TTC549 (cell line): ENCODE measurements at regions not wholly inside any gene's neighbourhood (a gene's known extent, or its start where the extent isn't known, plus 50 kb on each side); places are given as distances from the start of the nearest gene placed in this dataset.

Experiments used
- FAIRE-seq: peaks from 2 replicates; lab custom pipeline; 2012; peaks lifted over from hg19 to GRCh38; lab: Jason Lieb, UNC

DNA sequence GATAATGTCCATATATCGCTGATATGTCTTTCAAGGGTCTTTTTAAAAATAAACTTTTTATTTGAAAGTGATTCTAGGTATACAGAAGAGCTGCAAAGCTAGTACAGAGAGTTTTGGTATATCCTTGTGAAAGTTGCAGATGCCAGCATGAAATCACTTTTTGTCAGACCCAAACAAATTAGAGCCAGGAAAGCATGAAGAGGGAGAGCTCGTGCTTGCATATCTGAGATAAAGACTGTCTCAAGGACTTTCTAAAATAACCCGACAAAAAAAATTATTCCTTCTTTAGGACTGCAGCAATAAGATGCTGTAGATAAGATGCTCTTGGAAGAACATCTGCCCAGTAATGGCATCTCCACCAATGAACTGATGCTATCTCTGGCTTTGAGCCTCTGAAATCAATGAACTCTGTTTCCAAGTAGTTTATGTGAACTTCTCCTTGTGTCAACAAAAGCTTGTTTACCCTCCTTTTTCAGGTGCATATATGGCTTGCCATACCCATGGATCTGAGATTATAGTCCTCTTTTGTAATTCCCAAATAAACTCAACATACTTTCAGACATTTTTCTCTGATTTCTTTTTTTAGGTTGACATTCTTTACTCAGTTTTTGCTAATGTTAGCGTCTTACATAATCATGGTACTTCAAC lies 774.6 kb upstream of the FAM98A start:
- FAIRE-seq, result no peak

DNA sequence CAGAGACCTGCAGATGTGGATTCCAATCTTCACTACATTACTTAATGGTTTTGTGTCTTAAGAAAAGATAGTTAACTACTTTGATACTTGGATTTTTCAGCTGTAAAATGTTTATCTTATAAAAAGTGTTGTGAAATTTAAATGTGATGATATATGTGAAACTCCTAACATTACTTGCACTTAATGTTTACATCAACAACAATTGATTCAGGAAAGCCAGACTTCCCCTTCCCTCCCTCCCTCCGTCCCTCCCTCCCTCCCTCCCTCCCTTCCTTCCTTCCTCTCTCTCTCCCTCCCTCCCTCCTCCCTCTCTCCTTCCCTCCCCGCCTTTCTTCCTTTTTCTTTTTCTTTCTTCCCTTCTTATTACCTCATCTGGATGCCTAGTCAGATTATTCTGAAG lies 773.9 kb upstream of the FAM98A start:
- no peak for FAIRE-seq

DNA sequence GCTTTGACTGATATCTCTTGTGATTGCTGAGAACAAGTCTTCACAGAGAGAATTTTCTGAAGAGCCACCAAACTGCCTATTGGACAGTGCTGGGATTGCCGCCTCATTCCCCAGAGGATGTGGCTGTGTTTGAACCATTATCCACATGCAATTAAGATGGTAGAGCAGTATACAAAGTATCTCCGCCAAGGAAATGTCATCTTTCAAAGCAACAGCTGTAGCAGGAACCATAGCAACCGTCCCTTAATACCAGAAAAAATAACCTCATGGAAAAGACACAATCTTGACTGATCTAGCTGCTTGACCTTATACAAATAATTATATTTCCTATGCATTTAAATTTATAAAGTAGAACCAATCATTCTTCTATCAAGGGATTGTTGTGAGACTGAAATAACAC lies 772.6 kb upstream of the FAM98A start:
- FAIRE-seq, result no peak

DNA sequence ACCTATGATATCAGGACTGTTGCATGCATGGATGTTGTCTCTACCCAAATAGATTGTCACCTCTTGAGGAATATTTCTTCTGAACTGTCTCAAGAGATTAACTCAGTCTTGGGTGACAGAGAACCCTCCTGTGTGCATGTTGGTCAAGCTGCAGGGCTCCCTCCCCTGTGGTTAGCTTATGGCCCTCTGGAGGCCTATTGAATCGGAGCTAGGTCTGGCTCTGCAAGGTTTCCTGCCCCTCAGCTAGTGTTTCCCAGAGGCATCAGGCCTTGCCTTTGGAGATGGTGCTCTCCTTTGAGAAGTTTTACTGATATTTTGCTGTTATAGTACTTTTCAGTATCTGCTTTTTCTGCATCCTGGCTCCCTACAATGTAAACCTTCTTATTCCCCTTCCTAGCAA lies 769.2 kb upstream of the FAM98A start:
- FAIRE-seq, result no peak

DNA sequence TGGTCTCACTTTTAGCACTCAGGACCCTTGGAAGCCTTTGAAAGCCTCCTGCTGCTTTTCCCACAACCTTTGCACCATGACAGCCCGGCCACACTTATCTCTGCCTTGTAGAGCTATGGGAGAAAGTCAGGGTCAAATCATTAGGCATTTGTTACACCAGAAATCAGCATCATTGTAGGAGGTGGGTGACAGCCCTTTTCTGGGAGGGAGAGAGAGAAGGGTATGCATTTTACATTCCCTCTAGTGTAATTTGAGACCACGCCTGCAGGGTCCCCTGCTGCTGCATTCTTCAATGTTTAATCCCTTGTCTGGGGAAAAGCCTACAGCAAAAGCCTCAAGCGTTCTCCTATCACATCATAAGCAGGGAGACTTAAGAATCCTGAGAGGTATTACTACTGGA lies 766.8 kb upstream of the FAM98A start:
- no peak for FAIRE-seq

DNA sequence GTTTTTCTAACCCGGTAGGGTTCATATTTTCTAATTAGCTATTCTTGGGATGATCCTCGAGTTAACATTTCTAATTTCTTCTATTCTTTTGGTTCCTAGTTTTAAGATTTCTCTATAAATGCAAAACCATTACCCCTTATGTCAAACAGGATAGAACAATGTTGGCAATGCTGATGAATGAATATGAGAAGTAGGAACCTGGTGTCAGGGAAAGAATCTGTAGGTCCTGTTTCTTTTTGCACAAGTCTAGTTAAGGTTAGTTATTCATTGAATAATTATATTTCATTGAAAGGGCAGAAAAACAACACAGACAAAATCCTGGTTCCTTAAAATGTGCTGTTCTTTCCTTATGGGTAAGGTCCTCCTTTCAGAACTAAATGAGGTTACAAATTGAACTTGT lies 766.4 kb upstream of the FAM98A start:
- no peak for FAIRE-seq

DNA sequence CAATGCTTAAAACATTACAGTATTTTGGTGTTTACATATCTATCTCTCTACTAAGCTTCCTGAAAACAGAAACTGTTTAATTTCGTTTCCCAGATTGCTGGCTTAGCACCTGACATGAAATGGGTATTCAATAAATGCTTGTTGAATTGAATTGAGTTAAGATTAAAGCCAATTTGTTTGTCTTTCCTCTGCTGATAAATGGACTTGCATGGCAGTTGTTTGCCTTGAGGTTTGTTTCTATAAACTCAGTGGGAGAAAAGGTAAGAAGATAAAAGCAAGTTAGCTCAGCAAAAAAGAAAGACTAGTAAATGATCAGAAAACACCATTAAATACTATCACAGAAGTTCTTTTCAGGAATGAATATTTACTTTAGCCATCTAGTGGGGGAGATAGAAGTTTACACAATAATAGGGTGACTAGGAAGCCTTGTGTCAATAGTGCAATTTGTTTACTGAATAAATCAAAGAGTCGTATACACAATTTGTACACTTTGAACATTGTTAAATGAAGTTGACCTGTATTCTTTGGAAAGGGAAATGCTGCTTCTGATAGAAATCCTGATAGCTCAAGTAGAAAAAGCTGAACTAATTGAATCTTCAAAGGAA lies 754.5 kb upstream of the FAM98A start:
- FAIRE-seq, result no peak

DNA sequence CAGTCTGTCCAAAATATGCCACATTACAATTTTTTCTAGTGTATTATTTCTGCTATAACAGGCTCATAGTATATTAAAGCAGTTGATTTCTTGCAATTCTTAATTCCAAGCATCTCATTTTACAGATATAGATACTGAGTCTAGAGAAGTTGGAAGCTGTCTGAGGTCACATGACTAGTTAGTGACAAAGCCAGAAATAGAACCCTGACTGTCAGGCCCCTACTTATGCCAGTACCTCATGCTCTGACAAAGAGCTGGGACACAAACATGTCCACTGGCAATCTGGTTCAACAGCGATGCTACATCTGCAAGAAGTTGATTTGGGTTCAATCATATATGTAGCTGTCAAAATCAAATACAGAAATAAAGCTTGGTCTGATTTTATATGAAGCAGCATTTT lies 750.4 kb upstream of the FAM98A start:
- FAIRE-seq, result no peak

DNA sequence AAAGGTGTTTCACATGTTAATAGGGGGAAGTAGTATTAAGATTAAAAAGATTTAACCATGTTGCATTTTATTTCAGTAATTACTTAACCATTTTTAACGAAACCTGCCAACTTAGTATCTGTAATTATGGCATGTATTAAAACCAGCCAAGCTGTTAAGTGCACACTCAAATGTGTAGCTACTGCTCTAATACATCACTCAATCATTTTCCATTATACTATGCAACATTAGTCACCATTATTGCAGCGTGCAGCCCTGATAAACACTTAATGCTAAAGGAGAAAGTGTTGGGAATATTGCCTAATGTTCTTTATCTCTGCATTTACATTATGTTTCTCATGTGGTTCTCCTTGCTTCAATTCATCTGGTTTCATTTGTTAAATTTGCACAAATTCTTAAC lies 745.9 kb upstream of the FAM98A start:
- FAIRE-seq, result no peak

DNA sequence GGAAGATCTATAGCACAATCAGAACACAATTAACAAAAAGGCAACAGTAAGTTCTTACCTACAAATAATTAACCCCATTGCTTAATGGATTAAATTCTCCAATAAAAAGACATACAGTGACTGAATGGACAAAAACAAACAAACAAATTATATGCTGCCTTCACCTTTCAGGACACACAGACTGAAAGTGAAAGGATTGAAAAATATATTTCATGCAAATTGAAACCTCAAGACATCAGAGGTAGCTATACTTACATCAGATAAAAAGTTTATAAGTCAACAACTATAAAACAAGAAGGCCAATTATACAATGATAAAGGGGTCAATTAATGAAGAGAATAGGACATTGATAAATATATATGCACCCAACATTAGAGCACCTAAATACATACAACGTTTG lies 741.2 kb upstream of the FAM98A start:
- FAIRE-seq, result no peak

DNA sequence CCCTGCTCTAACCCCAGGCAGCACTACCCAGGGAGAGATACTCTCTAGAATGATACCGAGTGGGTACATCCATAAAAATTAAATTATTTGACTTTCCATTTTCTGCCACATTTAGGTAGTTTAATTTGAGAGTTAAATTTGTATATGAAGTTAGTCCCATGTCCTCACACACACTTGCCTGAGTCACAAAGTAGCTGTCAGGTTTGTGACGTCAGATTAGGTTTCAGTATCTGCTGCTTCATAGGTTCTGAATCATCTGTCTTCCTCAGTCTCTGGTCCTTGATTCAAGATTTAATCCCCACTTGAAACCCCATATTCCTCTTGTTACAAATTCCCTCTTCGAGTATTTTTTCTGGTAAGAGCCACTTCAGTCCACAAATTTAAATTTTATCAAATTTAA lies 738.6 kb upstream of the FAM98A start:
- FAIRE-seq, result no peak

DNA sequence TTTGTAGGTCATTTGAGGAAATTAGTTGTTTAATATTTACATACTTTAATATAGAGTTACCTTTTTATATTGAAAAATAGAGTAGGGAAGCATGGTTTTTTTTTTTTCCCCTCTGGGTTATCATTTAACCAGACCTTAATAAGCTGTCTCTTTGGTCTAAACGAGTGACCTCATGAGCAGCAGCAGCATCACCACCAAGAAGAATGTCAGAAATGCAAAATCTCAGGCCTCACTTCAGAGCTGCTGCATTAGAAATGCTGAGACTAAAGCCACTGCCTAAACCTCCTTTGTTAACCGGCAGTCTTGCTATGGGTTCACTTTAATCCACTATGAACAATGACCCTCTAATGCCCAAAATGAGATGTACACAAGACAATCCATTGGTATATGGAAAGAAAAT lies 733.7 kb upstream of the FAM98A start:
- FAIRE-seq, result no peak

DNA sequence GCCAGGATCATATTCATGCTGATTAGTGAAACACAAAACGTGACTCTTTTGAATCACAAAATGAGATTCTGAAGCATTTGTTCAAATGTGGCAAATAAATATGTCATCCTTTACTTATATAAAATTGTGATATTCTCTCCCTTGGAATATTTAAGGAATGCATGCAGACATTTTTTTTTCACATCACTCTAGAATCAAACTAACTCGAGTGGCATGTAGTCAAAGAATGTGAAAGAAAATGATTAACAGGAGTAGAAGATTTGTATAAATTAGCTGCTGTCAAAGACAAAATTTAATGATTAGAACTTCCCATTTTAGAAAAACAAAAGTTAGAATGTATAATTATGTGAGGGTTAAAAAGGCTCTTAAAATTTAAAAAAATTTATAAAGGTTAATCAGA lies 721.0 kb upstream of the FAM98A start:
- FAIRE-seq, result no peak

DNA sequence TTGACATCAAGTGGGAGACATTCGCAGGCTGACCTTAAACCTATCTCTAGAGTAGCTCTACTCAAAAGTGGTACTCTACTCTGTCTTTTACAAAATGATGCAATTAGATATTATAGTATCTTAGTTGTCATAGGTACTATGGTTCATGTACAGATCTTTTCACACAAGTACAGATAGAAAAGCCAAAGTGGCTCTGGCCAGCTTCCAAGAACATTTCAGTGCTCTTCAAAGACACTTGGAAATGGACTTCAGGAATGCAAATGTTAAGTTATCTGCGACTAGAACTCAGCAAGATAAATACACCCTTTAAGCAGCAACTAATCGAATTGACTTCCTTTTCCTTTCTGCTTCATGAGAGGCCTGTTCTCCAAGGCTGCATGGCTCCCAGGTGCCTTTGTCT lies 718.7 kb upstream of the FAM98A start:
- FAIRE-seq, result no peak

DNA sequence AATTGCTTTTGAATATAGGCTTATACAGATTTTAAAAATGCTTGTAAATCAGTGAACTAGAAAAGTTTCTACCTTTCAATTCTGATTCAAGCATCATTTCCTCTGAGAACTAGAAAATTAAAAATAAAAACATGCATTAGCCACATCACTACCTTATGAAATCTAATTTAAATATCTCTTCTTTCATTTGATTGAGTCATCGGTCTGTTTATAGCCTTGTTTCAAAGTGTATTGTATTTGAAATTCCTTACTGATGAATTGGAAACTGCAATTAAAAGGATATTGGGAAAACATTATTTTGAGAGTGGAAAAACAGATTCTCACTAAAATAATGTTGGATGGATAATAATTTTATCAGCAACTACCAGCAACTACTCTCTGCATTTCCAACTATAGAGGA lies 717.7 kb upstream of the FAM98A start:
- no peak for FAIRE-seq

DNA sequence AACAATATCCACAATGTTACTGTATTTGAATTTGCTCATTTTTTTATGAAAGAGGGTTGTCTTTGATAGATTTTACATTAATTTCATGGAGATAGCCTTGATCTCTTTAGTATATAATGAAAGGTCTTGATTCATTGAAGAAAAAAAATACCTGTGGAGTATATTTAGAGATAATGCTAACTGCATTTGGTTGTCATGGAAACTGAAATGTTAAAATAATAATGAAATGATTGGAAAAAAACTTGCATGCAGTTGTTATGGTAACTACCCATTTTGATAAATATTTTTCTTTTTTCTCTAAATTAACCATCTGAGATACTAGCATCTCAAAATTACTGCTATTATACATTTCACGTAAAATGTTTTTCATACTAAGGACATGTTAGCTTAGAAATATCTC lies 712.7 kb upstream of the FAM98A start:
- no peak for FAIRE-seq

DNA sequence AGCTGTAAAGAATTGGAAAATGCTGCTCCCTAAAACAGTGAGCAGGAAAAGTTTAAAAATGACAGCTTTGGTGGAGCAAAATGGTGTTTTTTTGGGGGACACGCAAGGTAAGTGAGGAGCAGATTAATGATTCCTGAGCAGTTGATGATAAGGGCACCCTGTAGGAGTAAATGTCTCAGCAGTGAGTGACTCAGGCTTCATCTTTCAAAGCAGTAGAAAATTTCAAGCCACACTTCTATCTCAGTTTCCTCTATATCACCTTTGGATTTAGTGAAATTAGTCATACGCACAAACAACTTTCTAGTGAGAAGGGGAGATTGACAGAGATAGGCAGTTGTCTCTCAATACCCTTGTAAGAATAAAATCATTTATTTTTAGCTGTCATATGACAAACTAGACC lies 709.0 kb upstream of the FAM98A start:
- no peak for FAIRE-seq

DNA sequence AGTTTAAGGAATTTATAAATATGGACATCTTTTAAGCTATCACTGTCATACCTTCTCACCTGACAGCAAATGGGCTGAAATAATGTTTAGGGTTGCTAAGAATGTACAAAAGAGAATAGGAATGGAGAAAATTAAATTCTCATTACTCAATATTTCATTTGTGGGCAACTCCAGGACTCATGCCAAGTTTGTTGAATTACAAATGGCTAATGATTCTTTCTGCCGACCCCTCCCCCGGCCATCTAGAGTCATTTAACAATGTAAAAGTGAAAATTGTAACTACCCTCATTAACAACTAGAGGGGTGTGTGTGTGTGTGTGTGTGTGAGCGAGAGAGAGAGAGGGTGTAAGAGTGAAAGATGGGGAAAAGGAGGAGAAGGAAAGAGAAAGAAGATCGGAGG lies 708.5 kb upstream of the FAM98A start:
- FAIRE-seq, result no peak

DNA sequence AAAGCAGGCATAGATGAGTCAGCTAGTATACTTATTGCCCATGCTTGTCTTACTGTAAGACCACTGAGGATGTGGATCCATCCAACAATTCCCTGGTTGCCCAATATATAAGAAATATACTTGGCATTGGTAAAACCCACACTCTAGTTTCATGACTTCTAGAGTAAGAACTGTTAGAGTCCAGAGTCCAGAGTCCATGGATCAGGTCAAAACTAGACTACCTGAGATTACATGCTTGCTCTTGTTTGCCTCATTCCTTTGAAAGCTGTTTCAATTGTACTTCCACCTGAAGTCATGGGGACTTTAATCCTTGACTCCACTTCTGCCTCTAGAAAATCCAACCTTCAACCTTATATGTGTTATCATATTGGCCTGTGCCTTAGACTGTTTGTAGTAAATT lies 707.6 kb upstream of the FAM98A start:
- FAIRE-seq, result no peak

DNA sequence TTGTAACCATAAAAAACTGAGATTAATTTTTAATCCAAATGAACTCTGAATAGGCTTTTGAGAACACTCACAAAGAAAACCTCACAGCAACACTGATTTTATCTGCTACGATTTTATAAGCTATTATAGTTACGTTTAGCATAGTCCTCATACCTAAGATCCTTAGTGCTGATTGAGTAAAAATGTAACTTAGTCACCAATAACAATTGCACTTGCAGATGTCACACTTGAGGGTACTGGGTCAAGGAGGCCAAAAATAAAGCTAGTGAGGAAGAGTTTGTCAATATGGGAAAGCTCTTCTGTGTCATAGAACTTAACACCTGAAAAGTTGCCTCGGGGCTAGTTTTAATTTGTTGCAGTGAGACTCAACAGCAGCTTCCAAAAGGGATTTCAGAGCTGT lies 706.5 kb upstream of the FAM98A start:
- FAIRE-seq, result no peak

DNA sequence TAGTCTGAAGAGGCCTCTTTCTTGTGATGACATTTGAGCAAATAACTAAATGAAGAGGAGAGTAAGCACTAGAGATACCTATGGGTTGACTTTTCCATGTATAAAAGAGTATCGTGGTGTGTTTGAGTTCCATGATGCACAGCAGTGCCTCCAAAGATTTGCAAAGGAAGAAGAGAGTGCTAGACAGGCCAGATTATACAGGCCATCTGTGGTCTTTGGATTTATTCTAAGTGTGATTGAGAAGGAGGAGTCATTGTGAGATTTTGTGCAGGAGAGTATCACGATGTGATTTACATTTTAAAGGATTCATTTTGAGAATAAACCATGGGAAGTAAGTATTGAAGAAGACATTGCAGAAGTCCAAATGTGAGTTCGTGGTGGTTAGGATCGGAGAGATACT lies 695.9 kb upstream of the FAM98A start:
- no peak for FAIRE-seq

DNA sequence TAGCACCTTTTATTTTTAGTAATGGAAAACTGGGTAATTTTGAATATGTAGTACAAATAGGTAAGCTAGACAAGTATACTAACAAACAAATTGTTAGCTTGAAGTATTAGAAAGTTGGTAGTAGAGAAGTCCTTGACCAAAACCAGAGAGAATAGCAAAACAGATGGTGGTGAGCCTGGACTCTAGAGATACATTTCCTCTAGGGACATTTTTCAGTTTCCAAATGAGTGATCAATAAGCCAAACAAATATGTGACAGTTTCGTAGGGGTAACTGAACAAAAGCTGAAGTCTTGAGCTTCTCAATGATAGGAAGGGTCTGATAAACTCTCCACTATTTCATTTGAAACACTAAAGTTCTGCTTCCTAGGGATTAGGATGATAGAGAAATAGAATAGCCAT lies 692.0 kb upstream of the FAM98A start:
- no peak for FAIRE-seq

DNA sequence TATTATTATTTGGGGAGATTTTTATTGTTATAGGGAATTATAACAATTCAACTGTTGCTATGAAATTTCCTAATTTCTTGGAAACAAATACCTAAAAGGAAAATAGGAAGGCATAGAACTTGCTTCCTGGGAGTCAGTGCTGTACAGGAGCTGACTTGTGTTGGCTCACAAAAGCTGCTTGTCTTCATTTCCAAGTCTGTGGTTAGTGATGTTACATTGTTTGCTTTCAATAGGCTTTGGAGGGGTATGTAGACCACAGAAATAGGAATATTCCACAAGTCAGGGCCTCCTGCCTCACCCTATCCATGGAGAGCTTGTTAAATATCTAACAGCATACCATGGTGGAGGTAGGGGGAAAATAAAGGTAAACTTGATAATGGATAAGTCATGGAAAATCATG lies 688.9 kb upstream of the FAM98A start:
- no peak for FAIRE-seq

DNA sequence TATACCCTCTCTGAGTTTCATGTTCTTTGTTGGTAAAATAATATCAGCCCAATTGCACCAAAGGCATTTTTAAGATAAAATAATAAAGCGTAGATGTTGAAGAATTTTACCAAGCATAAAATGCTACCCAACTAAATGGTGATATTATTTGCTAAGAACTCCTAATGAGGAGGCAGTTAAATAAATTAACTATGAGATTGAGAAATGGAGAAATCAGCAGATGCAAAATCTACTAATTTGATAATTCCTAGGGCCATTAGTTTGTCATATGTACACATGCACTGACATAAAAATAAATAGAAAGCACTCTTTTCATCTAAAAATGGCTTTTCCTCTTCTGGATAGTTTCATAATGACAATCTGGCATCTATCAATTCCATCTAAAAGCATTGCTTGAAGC lies 681.5 kb upstream of the FAM98A start:
- FAIRE-seq, result no peak
